ENCODE measurements at regions not wholly inside any gene's neighbourhood (a gene's known extent, or its start where the extent isn't known, plus 50 kb on each side); places are given as distances from the start of the nearest gene placed in this dataset.

GRCh38 chr2:198595721-198596120 is 791.3 kb downstream of the PLCL1 start:
- no peaks in the 10 kb centered on the region for H3K9me3 ChIP-seq
- DNase-seq: no peak
- H3K4me3 ChIP-seq: no peak overlapping the region
- intact Hi-C loops (cut with DNase I): no loop called here
- H3K4me1 ChIP-seq: no peaks in the 10 kb centered on the region
- no peaks in the 10 kb centered on the region for H3K36me3 ChIP-seq
- ATAC-seq: no peak
- TF ChIP-seq, protein P1, sequence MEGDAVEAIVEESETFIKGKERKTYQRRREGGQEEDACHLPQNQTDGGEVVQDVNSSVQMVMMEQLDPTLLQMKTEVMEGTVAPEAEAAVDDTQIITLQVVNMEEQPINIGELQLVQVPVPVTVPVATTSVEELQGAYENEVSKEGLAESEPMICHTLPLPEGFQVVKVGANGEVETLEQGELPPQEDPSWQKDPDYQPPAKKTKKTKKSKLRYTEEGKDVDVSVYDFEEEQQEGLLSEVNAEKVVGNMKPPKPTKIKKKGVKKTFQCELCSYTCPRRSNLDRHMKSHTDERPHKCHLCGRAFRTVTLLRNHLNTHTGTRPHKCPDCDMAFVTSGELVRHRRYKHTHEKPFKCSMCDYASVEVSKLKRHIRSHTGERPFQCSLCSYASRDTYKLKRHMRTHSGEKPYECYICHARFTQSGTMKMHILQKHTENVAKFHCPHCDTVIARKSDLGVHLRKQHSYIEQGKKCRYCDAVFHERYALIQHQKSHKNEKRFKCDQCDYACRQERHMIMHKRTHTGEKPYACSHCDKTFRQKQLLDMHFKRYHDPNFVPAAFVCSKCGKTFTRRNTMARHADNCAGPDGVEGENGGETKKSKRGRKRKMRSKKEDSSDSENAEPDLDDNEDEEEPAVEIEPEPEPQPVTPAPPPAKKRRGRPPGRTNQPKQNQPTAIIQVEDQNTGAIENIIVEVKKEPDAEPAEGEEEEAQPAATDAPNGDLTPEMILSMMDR (IDR thresholded peaks at IDR 0.05): no peak
- no peaks in the 10 kb centered on the region for H3K27me3 ChIP-seq
- no peak overlapping the region for H3K27ac ChIP-seq

DNA sequence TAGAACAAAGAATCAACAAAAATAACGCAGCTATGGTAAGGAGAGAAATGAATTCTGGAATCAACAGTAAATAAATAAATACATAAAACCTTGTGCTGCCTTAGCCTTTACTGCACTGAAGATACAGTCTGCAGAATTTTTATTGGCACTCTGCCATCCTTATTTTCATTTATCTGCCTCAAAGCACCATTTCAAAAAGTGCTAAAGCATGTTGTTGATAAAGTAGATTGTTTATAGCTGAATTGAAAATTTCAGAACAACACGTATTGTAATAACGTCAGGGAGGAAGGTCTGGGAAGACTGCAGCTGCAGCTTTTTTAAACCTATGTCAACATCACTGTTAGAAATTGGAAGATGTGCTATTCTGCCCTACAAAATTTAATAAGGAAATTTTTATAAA is 787.2 kb downstream of the PLCL1 start:
- Histone ChIP-seq H3K4me1 (no peaks in the 10 kb centered on the region), H3K4me3 (no peak overlapping the region), H3K36me3 (no peaks in the 10 kb centered on the region), H3K27me3 (no peaks in the 10 kb centered on the region), H3K27ac (no peak overlapping the region), H3K9me3 (no peaks in the 10 kb centered on the region)
- DNase-seq (no peak), ATAC-seq (no peak)
- TF ChIP-seq, protein P1 (IDR thresholded peaks at IDR 0.05): no peak
- intact Hi-C loops (cut with DNase I): no loop called here

DNA sequence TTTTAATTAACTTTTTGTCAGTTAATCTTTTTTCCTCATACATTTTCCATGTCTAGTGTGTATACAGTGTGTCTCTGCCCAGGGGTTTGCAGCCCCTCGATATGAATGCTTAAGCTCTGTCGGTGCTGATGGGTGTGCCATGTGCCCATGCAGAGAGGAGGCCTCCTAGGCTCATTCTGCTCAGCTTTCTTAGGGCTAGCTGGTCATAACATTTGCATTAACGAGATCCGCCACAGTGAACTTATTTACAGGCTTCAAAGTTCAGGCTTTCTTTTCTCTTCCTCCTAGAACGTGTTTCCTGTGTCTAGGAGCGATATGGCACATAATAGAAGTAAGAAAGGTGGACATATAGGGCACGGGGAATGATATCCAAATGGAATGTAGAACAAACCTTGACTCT is 783.3 kb downstream of the PLCL1 start:
- Histone ChIP-seq H3K27me3 (no peaks in the 10 kb centered on the region), H3K36me3 (no peaks in the 10 kb centered on the region), H3K4me1 (no peaks in the 10 kb centered on the region), H3K4me3 (no peak overlapping the region), H3K27ac (no peak overlapping the region), H3K9me3 (no peaks in the 10 kb centered on the region)
- intact Hi-C loops (cut with DNase I): no loop called here
- ATAC-seq (no peak), DNase-seq (no peak)
- TF ChIP-seq, protein P1 (IDR thresholded peaks at IDR 0.05): no peak

GRCh38 chr2:198587240-198587639 is 782.8 kb downstream of the PLCL1 start:
- H3K9me3 ChIP-seq: no peaks in the 10 kb centered on the region
- intact Hi-C loops (cut with DNase I): no loop called here
- H3K4me3 ChIP-seq: no peak overlapping the region
- DNase-seq (no peak), ATAC-seq (no peak)
- H3K4me1 ChIP-seq: no peaks in the 10 kb centered on the region
- no peak overlapping the region for H3K27ac ChIP-seq
- H3K36me3 ChIP-seq: no peaks in the 10 kb centered on the region
- H3K27me3 ChIP-seq: no peaks in the 10 kb centered on the region
- TF ChIP-seq, protein P1 (IDR thresholded peaks at IDR 0.05): no peak

GRCh38 chr2:198571393-198571792 is 767.0 kb downstream of the PLCL1 start:
- ATAC-seq (no peak), DNase-seq (no peak)
- Histone ChIP-seq H3K27me3 (no peaks in the 10 kb centered on the region), H3K27ac (no peak overlapping the region), H3K36me3 (no peaks in the 10 kb centered on the region), H3K4me1 (no peaks in the 10 kb centered on the region), H3K4me3 (no peak overlapping the region), H3K9me3 (no peaks in the 10 kb centered on the region)
- TF ChIP-seq, protein P1 (IDR thresholded peaks at IDR 0.05): no peak
- intact Hi-C loops (cut with DNase I): no loop called here

DNA sequence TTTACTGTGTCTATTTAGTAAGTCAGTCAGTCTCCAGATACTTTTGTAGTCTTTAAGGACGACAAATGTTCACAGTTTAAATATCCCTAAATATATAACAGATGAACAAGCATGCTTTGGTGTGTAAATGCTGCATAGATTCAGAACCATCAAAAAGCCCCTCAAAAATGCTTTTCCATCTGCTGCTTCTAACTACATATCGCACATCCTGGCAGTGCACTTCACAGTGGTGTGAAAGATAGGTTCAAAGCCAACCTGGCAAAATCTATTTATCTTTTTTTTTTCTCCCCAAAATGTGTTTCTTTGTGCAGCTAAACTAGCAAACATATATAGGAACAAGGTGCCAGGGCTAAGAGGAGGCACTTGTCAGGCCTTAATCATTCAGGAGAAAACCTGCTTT is 753.8 kb downstream of the PLCL1 start:
- no peak for ATAC-seq
- Histone ChIP-seq H3K27ac (no peak overlapping the region), H3K4me1 (no peaks in the 10 kb centered on the region), H3K36me3 (no peaks in the 10 kb centered on the region), H3K9me3 (peaks cover 5% of the 10 kb centered on the region), H3K27me3 (no peaks in the 10 kb centered on the region), H3K4me3 (no peak overlapping the region)
- intact Hi-C loops (cut with DNase I): no loop called here
- TF ChIP-seq, protein P1 (IDR thresholded peaks at IDR 0.05): no peak
- DNase-seq: no peak
